ENCODE measurements at regions not wholly inside any gene's neighbourhood (a gene's known extent, or its start where the extent isn't known, plus 50 kb on each side); places are given as distances from the start of the nearest gene placed in this dataset.

DNA sequence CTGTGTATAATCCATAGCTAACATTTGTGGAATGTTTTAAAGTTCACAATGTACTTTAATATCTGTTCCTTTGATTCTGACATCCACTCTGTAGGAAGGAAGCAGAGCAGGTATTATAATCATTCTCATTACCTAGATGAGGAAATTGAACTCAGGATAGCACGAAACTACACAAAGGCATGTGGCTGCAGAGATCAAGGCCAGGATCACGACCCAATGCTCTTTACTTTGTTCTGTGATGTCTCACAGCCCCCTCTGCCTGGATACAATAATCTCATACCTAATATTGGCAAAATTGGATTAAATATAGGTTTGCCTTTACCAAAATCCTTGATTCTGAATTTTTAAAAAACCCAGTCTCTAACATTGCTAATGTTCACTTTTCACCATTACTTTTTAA is 298.0 kb upstream of the KITLG start:
- TF ChIP-seq, protein P1, sequence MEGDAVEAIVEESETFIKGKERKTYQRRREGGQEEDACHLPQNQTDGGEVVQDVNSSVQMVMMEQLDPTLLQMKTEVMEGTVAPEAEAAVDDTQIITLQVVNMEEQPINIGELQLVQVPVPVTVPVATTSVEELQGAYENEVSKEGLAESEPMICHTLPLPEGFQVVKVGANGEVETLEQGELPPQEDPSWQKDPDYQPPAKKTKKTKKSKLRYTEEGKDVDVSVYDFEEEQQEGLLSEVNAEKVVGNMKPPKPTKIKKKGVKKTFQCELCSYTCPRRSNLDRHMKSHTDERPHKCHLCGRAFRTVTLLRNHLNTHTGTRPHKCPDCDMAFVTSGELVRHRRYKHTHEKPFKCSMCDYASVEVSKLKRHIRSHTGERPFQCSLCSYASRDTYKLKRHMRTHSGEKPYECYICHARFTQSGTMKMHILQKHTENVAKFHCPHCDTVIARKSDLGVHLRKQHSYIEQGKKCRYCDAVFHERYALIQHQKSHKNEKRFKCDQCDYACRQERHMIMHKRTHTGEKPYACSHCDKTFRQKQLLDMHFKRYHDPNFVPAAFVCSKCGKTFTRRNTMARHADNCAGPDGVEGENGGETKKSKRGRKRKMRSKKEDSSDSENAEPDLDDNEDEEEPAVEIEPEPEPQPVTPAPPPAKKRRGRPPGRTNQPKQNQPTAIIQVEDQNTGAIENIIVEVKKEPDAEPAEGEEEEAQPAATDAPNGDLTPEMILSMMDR (conservative IDR thresholded peaks at IDR 0.05 in 1 of 2, IDR thresholded peaks at IDR 0.05 in 1 of 2; ENCODE audit: extremely low read depth in 1 of 2, insufficient read depth in 1 of 2, low read depth in 1 of 2, low read length in 2 of 2) = no peak
- no peak for TF ChIP-seq EZH2 (IDR thresholded peaks at IDR 0.05; ENCODE audit: borderline replicate concordance, low read length)

All from mammary epithelial cell (primary cell).